Calu3 (cell line): ENCODE measurements at regions not wholly inside any gene's neighbourhood (a gene's known extent, or its start where the extent isn't known, plus 50 kb on each side); places are given as distances from the start of the nearest gene placed in this dataset.

Source experiments
- BruUV-seq: library from RNA; stranded (reverse); fragments of 400-500 nt; replicated peaks from 2 replicates; lab custom pipeline; 2021; lab: Mats Ljungman, UMichigan
- CTCF ChIA-PET: fragments of 300-600 bp; sonication (Branson Sonifier 250); formaldehyde crosslinking; loops from one replicate; lab custom pipeline; 2022; ENCODE audit warnings: antibody characterized with exemption; lab: Charles Lee
- DNase-seq: peaks from one replicate; pipeline ENCODE4 v3.0.0; 2022
- H3K27ac Mint-ChIP-seq: one replicate; pipeline ENCODE4 v1.8.0; 2022; ENCODE audit warnings: mixed read lengths; ENCODE audit not compliant: unreplicated experiment
- H3K27me3 Mint-ChIP-seq: one replicate; pipeline ENCODE4 v1.8.0; 2022; ENCODE audit warnings: mixed read lengths; ENCODE audit not compliant: unreplicated experiment
- H3K36me3 Mint-ChIP-seq: one replicate; pipeline ENCODE4 v1.8.0; 2022; ENCODE audit warnings: mild to moderate bottlenecking, moderate library complexity, mixed read lengths; ENCODE audit not compliant: insufficient read depth, unreplicated experiment
- H3K4me1 Mint-ChIP-seq: one replicate; pipeline ENCODE4 v1.8.0; 2022; ENCODE audit warnings: mild to moderate bottlenecking, low read depth, mixed read lengths; ENCODE audit not compliant: unreplicated experiment
- H3K4me3 Mint-ChIP-seq: one replicate; pipeline ENCODE4 v1.8.0; 2022; ENCODE audit warnings: mild to moderate bottlenecking, low read depth, moderate library complexity, mixed read lengths; ENCODE audit not compliant: unreplicated experiment
- H3K9me3 Mint-ChIP-seq: one replicate; pipeline ENCODE4 v1.8.0; 2022; ENCODE audit warnings: low read depth, mixed read lengths; ENCODE audit not compliant: unreplicated experiment
- intact Hi-C: fragments of 100-400 bp; cut with micrococcal nuclease; formaldehyde crosslinking; loops from one replicate; pipeline ENCODE4 v1.10.0; 2022; ENCODE audit not compliant: unreplicated experiment
- TF ChIP-seq, protein P1 (sequence below): fragments of 200-600 bp; IDR thresholded peaks from one replicate; pipeline ENCODE4 v1.8.0; 2022; ENCODE audit warnings: antibody characterized with exemption; ENCODE audit not compliant: unreplicated experiment

DNA sequence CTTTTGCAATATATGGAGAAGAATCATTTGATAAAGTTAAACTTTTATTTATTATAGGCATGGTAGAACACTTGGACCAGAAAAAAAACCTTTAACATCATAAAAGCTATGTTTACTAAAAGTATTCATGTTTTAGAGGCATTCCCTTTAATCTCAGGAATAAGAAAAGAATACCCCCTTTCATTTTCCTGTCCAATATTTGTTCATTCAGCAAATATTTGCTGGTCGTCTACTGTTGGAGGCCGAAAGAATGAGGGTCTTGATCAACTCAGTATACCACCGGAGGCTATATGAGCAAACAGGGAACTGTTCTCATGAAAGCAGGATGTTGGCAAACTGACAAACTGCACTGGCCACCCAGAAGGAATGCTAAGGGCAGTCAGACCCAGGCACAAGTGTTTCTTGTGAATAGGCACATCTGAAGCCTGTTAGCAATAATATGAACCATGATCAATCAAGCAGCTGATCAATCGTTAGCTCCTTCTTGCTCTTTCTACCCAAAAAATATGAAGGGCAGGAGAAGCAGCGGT lies 480.8 kb upstream of the FAT1 start:
- DNase-seq: no peak
- Mint-ChIP-seq H3K36me3 (no peaks in the 10 kb centered on the region), H3K4me3 (no peak overlapping the region), H3K4me1 (no peaks in the 10 kb centered on the region), H3K27ac (no peak overlapping the region), H3K27me3 (no peaks in the 10 kb centered on the region), H3K9me3 (peaks cover 7% of the 10 kb centered on the region)
- TF ChIP-seq, protein P1, sequence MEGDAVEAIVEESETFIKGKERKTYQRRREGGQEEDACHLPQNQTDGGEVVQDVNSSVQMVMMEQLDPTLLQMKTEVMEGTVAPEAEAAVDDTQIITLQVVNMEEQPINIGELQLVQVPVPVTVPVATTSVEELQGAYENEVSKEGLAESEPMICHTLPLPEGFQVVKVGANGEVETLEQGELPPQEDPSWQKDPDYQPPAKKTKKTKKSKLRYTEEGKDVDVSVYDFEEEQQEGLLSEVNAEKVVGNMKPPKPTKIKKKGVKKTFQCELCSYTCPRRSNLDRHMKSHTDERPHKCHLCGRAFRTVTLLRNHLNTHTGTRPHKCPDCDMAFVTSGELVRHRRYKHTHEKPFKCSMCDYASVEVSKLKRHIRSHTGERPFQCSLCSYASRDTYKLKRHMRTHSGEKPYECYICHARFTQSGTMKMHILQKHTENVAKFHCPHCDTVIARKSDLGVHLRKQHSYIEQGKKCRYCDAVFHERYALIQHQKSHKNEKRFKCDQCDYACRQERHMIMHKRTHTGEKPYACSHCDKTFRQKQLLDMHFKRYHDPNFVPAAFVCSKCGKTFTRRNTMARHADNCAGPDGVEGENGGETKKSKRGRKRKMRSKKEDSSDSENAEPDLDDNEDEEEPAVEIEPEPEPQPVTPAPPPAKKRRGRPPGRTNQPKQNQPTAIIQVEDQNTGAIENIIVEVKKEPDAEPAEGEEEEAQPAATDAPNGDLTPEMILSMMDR: no peak
- intact Hi-C loops: no loop called here
- BruUV-seq: no TSS peak
- CTCF ChIA-PET: no interaction called here

DNA sequence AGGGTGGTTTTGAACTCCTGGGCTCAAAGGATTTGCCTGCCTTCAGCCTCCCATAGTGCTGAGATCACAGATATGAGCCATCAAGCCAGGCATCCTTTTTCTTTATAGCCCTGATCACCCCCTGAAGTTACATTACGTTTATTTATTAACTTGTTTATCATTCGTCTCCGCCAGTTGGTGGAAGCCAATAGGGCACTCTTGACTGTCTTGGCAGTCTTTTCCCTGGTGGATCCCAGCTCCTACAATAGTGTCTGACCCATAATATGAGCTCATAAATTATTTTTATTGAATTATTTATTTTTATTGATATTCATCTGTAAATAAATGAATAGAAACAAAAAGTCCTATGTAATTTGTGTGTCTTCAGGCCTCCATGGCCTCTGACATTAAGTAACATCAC lies 484.3 kb upstream of the FAT1 start:
- CTCF ChIA-PET: interaction anchor here (1.2 kb wide), 1 partner anchor 12 kb away, joined by 3 read pairs; no protein-coding TSS in a partner anchor
- Mint-ChIP-seq H3K4me1 (no peaks in the 10 kb centered on the region), H3K4me3 (no peak overlapping the region), H3K9me3 (peaks cover 3% of the 10 kb centered on the region), H3K36me3 (no peaks in the 10 kb centered on the region), H3K27me3 (no peaks in the 10 kb centered on the region), H3K27ac (no peak overlapping the region)
- DNase-seq: no peak
- intact Hi-C loops: no loop called here
- BruUV-seq: no TSS peak
- TF ChIP-seq, protein P1: no peak

DNA sequence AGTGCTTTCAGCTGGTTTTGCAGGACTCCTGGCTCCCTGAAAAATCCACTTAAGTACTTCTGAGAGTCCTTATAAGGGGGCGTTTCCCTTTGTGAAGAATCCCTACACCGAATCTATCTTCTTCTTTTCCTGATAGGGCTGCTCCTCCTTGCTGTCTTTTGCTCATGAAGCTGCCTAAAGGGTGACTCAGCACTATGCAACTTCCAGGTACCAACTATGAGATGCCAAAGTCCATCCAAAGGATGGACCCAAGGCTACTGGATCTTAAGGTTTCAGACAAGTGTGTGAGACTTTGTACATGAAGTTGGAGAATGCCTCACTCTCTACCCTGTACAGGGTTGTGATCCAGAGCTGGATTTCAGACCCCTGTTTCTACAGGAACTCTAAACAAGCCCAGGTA lies 485.0 kb upstream of the FAT1 start:
- no peak for DNase-seq
- Mint-ChIP-seq H3K9me3 (peaks cover 3% of the 10 kb centered on the region), H3K36me3 (no peaks in the 10 kb centered on the region), H3K27ac (no peak overlapping the region), H3K4me3 (no peak overlapping the region), H3K27me3 (no peaks in the 10 kb centered on the region), H3K4me1 (no peaks in the 10 kb centered on the region)
- CTCF ChIA-PET: no interaction called here
- BruUV-seq: no TSS peak
- intact Hi-C loops: no loop called here
- TF ChIP-seq, protein P1: no peak

DNA sequence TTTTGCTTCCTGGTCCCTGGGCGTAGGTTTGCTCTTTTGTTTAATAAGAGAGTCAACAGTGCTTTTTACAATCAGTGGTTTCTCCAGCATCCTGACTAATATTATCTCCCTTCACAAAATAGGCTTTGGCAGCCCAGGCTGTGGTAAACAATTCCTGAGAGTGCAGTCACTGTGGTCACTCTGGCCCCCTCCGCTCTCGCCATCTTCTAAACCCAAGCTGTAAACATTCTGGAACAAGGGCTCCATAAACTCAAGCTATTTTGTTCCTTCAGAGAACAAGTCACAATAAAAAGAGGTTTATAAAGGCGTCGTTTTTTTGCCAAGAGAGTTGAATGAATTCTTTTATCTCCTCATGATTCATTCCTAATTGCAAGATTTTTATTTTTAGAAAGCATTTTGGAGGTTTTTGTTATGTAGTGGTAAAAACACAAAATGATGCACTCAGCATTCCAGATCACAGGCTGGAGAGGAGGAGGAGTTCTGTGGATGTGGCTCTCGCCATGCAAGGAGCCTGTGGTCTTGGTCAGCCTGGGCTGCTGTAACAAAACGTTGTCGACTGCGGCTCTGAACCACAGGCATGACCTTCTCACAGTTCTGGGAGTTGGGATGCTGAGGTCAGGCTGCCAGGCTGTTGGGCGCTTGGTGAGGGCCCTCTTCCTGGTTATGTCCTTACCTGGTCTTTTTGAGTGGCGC lies 486.4 kb upstream of the FAT1 start:
- TF ChIP-seq, protein P1: no peak
- no peak overlapping the region for H3K27ac Mint-ChIP-seq
- H3K9me3 Mint-ChIP-seq: peaks cover 3% of the 10 kb centered on the region
- intact Hi-C loops: no loop called here
- no peaks in the 10 kb centered on the region for H3K4me1 Mint-ChIP-seq
- CTCF ChIA-PET: no interaction called here
- H3K27me3 Mint-ChIP-seq: no peaks in the 10 kb centered on the region
- no TSS peak for BruUV-seq
- H3K4me3 Mint-ChIP-seq: no peak overlapping the region
- H3K36me3 Mint-ChIP-seq: no peaks in the 10 kb centered on the region
- no peak for DNase-seq
